NCI-H1105 treated with DMSO at 0.1 percent for 48 hours (cell line): ENCODE measurements at regions not wholly inside any gene's neighbourhood (a gene's known extent, or its start where the extent isn't known, plus 50 kb on each side); places are given as distances from the start of the nearest gene placed in this dataset.

ENCODE experiments used
- DNase-seq: peaks from one replicate; lab custom pipeline; 2025; lab: John Stamatoyannopoulos, UW

DNA sequence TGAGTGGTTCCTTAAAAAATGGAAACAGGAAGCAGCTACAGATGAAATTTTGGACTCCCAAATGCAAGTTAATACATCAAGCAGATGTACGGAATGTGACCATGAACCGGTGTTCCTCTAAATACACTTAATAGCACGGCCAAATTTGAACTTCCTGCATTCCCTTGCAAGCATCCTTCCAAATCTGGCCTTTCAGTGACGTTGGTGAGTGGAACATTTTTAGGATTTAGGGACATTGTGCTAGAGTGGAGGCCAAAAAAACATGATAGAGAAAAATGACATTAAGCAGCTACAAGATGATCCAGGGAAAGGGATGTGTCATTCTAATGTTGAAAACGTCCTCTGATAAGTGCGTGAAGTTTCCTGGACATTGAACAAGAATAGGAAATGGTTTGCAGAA lies 62.1 kb downstream of the CTAGE1 start:
- DNase-seq: no peak

DNA sequence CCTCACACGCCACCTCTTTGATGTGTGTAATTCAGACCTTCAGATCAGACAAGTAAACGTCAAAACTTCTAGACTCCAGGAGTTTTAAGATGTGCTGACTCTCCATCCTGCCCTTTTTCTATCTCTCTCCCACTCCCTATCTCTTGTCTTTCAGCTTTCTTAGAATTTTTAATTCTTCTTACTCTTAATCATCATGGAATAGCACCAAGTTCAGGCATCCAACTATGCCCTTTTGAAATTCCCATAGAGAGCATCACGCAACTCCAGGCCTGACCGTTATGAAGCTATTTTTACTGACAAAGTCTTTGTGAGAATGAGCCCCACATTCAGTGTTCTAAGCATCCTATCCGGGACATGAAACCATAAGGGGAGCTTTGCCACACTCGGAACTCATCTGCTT lies 62.6 kb downstream of the CTAGE1 start:
- no peak for DNase-seq

DNA sequence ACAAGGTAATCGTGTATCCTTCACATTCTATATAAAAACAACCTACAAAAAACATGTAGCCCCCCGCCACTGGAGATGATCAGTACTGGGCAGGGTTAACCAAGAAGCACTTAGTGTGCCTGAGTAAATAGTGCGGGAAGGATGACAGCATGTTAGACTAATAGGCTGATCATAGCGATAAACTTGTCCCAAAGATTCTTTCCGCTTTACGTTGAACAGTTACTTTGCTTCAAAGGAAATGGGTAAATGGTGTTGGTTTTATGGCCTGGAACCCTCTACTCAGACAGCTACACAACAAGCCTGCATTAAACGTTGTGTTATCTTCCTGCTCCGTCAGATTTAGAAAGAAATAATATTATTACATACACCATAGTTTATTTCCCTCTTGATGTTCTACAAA lies 67.7 kb downstream of the CTAGE1 start:
- peak; percentile 30 for DNase-seq

DNA sequence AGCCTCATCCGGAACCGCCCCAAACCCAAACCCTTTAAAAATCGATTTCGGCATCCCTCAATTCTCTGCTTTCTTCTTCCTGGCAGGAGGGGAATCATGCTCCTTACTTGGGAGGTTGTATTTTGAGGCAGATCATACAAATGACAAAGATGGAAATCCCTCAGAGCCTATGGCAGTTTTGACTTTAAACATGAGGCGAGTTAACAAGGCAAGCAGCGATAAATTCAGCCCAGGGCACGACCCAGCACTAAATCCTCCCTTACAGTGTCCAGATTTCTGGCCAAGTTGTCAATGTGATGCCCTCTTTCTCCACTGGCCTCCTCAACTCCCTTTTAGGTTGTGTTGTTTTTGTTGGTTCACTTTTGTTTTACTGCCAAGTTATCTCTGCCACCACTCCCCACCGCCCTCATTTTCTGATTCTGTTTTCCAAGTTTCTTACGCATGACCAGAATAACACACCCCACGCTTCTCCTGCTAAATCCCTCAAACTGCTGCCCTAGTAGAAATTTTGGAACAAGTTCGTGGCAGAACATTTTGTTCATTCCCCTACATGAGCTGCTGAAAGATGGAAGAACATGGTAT lies 68.3 kb downstream of the CTAGE1 start:
- no peak for DNase-seq

DNA sequence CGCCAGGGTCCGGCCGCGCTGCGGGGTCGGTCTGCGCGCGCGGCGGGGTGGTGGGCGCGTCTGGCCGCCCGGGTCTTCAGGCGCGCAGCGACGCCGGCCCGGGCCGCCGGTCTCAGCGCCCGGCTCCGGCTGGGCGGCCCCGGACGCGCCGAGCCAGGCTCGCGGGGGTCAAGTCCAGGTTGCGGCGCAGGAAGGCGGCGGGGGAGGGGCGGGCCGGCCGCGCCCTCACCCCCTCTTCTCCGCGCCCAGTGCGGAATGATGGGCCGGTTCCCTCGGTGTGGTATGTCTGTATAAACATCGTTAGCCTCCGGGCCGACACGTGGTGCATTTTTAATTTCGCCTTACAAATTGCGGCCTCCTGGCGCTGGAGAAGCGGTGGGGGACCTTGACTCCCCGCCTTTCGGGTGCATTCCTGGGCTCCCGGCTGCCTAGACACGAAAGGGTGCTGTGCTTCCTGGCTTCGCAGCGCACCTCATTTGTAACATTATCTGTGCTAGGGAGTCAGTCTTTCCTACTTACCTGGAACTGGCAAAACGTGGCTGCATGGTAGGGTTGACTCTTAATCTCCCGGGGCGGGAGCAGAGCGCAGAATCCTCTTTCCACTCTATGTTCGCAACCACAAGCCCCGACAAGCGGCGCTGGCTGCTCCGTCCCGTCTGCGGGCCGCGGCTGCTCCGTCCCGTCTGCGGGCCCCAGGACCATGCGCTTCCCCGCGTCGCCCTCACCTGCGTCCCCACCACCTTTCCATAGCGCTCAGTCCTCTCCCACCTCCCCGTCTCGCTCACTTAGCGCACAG lies 69.0 kb downstream of the CTAGE1 start:
- DNase-seq: peak; percentile 42

DNA sequence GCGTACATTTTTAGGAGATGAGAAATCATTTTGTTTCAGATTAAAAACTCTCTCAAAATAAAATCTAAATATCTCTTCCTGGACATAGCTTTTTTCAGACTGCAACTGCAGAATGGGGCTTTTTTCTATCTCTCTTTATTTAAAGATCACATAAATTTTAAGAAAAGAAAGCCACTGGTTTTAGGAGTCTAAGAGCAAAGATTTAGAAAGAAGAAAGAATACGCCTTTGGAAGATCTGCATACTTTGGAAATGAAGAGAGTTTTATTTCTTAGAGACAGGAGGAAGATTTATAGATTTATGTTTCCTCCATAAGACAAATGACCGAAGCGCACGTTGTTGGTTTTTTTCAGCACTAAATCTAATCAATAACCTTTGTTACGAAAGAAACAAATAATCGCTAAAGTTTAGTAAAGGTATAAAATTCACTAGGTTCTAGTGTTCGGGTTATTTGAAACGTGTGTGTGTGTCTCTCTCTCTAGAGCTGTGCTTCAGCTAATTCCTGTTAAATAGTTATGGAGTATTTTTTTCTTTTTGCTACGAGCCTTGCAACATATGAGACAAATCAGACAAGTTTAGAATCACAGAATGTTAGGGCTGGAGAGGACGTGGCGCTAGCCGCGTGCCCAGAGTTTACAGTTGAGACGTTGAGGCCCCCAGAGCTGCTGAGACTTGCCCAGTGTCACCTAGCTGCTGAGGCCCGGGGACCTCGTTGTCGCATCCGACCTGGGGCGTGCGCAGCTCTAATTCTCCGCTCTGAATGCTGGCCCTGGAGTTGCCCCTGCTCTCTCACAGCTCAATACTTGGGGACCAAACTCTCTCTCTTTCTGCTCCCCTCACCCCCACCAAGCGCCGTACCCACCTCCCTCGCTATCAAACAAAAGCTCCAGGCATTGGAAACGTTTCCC lies 69.9 kb downstream of the CTAGE1 start:
- peak; percentile 29 for DNase-seq

DNA sequence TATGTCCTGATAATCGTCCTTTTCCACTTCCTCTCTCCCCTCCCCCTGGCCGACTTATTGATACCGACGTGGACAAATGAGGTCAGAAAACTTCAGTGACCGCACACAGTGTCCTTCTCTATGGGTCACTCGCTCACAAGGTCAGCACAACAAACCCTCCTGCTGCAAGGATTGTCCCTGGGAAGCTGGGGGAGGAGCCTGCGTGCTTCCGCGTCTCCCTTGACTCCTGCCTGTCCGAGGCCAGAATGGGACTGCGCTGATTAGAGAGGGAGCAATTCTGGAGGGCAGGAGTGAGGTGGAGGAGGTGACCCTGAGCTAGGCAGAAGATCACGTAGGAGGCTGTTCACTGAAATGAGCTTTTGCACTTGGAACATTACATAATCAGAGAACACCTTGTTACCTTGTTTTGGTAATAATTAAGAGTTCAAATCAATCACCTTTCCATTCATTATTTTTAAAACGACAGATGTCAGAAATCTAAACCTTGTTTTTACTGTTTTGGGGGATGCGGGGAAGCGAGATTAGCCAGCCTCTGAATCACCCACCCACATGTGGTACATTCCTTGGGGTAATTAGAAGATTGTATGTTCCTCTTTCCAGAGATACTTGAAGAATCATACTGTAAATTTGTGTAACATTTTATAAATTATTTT lies 70.6 kb downstream of the CTAGE1 start:
- DNase-seq: no peak

DNA sequence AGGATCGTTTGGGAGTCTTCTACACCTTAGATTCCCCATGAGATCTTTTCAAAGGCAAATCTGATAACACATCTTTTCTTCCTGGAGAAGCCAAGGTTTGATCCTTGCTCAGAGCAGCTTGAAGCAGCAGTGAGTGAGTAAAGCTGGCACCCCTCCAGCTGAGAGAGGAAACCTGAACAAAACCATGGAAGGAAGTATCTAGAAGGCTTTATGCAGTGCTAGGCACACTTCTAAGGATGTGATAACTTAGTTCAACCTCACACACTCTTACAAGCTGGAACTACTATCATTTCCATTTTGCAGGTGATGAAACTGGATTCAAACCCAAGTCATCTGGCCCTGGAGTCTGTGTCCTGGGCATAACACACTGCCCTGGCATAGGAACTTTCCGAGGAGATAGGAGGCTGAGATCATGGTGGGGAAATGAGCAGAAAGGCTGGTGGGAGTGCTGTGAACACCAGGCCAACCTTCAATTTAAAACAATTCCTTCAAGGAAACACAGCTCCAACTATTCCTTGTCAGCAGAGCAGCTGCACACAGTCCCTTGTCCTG lies 71.2 kb downstream of the CTAGE1 start:
- no peak for DNase-seq

DNA sequence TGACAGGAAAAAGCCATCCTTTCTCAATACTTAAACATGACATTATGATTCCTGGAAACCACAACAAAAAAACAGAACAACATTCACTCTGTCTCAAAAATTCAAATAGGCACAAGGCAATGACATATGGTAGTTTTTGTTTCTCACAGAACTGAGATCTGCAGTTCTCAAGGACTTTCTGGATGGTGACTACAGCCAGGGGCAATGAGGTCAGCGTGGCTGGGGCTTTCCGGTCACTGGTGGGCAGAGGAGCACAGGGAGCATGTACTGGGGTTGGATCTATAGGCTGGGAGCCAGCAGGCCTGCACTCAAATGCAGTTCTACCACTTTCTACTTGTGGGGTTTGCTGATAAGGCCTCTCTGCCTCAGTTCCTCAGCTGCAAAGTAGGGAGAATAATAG lies 72.0 kb downstream of the CTAGE1 start:
- no peak for DNase-seq

DNA sequence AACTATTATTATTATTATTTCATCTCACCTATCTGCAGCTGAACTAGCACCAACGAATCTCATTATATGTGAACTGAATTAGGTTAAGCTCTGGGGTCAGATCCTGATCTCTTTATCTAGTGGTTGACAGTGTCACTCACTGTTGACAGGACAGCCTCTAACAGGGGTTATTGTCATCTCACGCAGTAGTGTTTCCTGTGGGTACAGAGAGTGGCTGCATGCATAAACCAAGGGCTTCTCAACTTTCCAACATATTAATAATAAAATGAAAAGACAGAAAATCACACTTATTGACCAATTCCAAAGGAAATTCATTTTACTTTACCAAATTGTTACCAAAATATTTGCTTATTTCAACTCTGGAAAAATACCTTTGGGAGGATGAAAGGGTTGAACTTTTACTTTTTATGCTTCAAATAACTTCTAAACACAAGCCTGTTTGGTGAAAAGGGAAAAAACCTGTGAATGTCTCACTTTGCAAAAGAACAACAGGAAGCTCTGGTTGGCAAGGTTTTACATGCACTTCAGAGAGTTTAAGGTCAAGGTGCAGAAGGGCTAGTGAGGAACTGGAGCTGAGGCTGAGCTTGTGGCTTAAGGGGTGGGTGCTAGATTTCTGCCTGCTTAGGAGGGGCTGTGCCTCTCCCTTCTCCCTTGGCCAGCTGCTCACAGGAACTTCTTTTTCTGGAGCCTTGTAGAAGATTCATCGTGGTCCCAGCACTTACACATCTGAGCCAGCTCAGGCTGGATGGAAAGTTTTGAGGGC lies 72.6 kb downstream of the CTAGE1 start:
- no peak for DNase-seq

DNA sequence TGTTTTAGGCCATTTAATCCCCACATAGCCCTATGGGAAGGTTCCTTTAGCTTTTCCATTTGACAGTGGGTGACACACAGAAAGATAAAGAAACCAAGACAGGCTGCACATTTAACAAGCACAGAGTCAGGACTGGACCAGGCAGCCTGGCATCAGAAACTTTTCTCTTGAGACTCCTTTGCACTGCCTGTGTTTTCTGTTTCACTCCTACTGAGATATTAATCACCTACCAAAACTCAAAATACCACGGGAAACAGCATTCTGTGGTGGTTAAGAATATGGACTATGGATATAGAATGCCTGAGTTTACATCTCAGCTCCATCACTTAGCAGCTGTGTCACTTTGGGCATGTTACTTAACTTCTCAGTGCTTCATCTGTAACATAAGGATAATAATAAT lies 73.3 kb downstream of the CTAGE1 start:
- no peak for DNase-seq

DNA sequence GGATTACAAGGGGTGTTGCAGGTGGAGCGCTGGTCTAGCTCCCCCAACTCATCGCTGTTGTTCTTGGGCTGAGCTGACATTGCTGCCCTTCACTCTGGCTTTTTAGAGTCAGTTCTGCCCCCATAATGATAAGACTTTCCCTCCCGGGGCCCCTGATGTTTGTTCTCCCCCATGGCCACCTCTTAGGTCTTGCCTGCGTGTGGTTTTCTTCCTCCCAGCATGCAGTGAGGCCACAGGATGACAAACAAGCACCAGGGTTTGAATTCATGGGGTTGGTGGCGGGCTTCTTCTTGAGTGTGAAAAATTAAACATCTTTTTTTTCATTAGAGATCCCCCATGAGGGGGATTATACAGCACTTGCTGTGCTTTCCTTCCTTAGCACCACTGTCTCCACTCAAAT lies 74.1 kb downstream of the CTAGE1 start:
- DNase-seq: no peak

DNA sequence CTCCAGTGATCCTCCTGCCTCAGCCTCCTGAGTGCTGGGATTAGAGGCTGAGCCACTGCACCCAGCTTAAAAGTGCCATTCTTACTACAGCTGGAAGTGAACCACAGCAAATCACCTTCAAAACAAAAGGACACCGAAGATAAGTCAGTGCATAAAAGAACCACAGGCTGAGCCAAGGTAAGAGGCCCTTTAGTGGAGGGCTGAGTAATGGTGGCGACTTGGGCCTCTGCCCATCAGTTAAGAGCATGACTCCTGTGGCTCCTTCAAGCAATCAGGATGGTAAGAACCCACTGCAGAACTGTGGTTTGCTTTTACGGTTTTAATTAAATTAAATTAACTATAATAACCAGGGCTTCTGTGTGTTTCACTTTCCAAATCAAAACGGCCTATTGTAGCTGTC lies 75.1 kb downstream of the CTAGE1 start:
- DNase-seq: peak; percentile 88

DNA sequence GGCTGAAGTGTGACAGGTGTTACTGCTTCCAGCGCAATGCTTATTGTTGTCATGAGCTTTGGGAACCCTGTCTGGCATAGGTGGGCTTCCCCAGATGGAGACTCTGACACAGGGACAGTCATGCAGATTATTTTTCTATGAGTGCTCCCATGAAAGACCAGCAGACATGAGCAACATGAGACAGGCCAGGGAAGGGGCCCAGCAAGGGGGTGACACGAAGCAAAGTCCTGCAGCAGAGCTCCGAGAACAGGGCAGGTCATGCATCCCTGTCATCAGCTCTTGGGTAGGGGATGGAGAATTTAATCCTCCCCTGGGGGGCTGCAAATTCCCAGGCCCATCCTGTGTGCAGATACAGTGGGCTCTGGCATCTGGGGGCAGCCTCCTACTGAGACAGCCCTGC lies 77.4 kb downstream of the CTAGE1 start:
- DNase-seq: no peak

DNA sequence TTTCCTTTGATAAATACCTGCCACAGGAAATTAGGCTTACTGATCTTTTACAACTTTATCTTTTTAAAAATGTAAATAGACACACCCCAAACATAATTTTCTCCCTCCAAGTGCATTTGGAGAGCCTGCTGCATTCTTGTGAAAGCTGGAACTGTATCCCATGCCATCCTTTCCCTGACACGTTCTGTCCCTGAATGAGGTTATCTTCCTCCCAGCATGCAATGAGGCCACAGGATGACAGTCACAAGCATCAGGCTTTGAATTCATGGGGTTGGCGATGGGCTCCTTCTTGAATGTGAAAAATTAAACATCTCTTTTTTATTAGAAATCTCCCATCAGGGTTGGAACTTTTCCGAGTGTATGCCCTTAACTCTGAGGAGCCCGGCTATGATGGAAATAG lies 77.8 kb downstream of the CTAGE1 start:
- no peak for DNase-seq

DNA sequence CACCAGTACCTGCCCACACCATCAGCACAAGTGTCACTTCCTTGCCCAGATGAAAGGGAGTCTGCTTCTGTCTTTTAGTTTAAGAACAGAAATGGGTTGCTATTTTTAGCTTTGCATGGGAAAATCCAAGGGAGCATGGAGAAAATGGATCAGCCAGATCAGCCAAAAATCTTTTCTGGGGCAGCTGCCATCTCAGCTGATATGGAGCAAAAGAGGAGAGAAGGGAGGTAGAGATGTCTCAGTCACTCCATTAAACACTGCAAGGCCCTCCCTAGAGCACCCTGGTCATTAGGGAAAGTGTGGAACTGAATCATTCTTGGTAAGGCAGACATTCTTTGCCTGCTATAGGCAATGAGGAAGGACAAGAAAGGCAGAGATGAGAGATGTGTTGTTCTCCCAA lies 79.9 kb downstream of the CTAGE1 start:
- no peak for DNase-seq

DNA sequence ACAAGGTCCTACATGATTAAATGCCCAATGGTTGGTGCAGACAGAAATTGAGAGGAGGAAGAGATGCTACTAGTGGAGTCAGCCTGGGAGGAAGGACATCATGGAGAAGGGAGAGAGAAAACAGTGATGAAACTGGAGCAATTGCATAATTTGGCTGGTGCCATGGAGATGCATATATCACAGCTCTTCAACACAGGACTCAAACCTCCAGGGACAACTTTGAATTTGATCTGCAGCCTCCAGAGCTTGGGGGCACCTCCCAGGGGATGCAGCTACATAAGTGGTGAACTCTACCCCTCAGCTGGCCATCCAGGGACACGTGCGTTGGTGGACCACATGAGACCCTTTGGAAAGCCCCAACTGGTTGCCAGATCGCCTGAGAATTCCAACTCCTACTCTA lies 80.4 kb downstream of the CTAGE1 start:
- DNase-seq: no peak

DNA sequence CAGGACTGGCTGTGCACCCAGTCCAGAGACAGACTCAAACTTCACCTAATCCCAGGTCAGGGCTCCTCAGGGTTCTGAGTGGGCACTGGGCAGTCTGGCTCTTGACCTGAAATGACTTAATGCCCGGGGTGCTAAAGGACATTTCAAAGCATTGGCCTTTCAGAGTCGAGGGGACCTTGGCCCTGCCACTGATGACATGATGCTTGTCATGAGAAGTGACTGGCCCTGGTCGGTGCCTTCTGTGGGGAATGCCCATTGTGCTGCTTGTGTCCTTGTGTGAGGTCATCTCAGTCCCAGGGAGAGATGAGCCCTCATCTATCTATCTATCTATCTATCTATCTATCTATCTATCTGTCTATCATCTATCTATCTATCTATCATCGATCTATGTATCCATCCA lies 81.3 kb downstream of the CTAGE1 start:
- no peak for DNase-seq

DNA sequence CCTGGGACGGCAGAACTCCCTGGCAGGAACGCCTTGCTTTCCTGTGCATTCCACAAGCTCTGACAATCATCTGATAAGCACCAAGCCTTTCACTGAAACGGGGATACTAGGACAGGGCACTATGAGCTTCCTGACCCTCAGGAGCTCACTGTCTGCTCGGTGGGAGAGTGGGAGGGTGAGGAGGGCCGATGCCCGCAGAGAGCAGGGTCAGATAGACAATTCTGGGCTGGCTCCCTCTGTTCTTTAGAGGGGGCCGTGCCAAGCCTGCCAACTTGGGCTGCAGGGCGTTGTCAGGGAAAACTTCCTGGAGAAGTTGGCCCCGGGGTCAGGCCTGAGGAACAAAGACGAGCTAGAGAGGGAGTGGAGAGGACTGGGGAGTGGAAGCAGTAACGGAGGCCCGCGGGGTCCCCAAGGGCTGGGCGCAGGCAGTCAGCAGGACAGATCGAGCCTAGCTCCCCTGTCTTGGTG lies 82.0 kb downstream of the CTAGE1 start:
- no peak for DNase-seq

DNA sequence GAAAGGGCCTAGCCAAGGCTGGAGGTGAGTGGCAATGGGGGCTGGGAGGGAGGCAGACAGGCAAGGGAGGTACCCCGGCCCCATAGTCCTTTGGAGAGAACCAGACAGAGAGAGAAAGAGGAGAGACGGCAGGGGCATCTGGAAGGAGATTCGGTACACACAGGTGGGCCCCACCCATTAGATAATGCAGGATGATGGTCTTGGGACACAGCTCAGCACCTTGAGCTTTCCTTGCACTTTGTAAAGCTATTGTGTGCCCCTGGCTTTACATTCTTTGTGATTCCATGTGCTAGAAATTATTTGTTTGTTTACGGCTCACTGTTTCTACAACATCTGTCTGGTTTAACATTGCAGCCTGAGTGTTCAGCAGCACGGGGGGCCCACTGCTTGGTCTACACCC lies 83.1 kb downstream of the CTAGE1 start:
- DNase-seq: no peak

DNA sequence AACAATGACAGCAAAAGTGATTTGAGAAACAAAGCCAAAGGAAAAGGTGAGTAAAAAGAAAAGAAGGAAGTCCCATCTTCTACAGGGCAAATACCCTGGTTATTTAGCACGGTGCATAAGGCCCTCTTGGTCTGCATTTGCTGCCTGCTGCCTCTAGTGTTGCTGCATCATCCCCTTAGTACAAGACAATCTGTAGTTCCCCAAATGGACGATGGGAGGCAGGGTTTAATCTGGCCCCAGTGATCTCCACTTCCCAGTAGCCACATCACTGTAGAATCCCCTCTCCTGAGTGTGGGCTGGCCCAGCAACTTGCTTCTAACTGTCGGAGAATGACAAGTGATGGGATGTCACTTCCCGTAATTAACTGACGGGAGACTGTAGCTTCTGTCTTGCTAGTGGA lies 85.1 kb downstream of the CTAGE1 start:
- DNase-seq: no peak
